Spleen (tissue), 7 donors: ENCODE measurements at regions not wholly inside any gene's neighbourhood (a gene's known extent, or its start where the extent isn't known, plus 50 kb on each side); places are given as distances from the start of the nearest gene placed in this dataset.

Experiments
- POLR2A ChIP-seq, 3 donors: fragments of 450-650 bp; IDR thresholded peaks; one replicate each; pipeline ENCODE4 v1.5.1; 2017; ENCODE audit warnings: antibody characterized with exemption in 3 of 3, mild to moderate bottlenecking in 1 of 3
- POLR2AphosphoS5 ChIP-seq, 3 donors: sonication (generic); formaldehyde crosslinking; IDR thresholded peaks; one replicate each; pipeline ENCODE4 v1.5.1; 2017; ENCODE audit warnings: antibody characterized with exemption in 3 of 3
- TF ChIP-seq, protein P1 (sequence below), 11 experiments: fragments of 200-600 bp in 7 of 11; fragments of 450-650 bp in 4 of 11; sonication (generic) in 4 of 11; IDR thresholded peaks in 8 of 11; conservative IDR thresholded peaks in 3 of 11; 1 replicate in 7 of 11; 2 replicates in 4 of 11; pipeline versions ENCODE4 v1.4.0 to v1.8.0; 2016 to 2021; ENCODE audit warnings: antibody characterized with exemption in 11 of 11, inconsistent platforms in 4 of 11, mild to moderate bottlenecking in 1 of 11
- donor health status: DM: no; HTN: no; CAD: no; lungs with moderate emphysema.
- donor health status: DM: no; HTN: no; CAD: no.
- donor health status: DM: no; HTN: no; CAD: no.

DNA sequence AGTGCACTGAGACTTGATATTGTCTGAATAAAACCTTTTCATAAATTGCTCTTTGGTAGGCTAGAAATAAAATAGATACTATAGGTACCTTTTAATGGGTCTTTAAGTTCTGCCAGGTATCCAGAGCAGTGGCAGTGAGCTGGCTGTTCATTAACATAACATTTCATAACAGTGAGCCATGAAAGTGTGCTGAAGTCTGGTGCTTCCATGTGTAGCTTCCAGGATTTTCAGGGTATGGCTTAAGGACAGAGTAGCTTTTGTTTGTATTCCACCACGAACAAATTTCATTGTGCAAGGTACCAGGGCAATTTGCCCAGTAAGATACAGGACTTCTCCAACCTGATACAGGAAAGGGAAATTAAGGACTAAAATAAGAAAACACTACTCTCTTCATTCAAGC, 124.7 kb upstream of the NANOGP8 start:
- TF ChIP-seq, protein P1, sequence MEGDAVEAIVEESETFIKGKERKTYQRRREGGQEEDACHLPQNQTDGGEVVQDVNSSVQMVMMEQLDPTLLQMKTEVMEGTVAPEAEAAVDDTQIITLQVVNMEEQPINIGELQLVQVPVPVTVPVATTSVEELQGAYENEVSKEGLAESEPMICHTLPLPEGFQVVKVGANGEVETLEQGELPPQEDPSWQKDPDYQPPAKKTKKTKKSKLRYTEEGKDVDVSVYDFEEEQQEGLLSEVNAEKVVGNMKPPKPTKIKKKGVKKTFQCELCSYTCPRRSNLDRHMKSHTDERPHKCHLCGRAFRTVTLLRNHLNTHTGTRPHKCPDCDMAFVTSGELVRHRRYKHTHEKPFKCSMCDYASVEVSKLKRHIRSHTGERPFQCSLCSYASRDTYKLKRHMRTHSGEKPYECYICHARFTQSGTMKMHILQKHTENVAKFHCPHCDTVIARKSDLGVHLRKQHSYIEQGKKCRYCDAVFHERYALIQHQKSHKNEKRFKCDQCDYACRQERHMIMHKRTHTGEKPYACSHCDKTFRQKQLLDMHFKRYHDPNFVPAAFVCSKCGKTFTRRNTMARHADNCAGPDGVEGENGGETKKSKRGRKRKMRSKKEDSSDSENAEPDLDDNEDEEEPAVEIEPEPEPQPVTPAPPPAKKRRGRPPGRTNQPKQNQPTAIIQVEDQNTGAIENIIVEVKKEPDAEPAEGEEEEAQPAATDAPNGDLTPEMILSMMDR (IDR thresholded peaks at IDR 0.05 in 8 of 11, conservative IDR thresholded peaks at IDR 0.05 in 3 of 11): no peak
- TF ChIP-seq POLR2A (IDR thresholded peaks at IDR 0.05): no peak
- TF ChIP-seq POLR2AphosphoS5 (IDR thresholded peaks at IDR 0.05): no peak
